Natural killer cell (primary cell): ENCODE measurements at regions not wholly inside any gene's neighbourhood (a gene's known extent, or its start where the extent isn't known, plus 50 kb on each side); places are given as distances from the start of the nearest gene placed in this dataset.

Experiments used
- ATAC-seq, 3 donors: fragments of 150-1000 bp in 2 of 3; fragments of 200-7000 bp in 1 of 3; cut with Tn5 transposase; 1 replicate in 1 of 3; 2 replicates in 2 of 3; pipeline ENCODE4 v1.10.0; 2021; ENCODE audit warnings: mild to moderate bottlenecking in 2 of 3, moderate library complexity in 2 of 3
- DNase-seq, 2 donors: peaks; one replicate each; pipeline versions ENCODE4 v3.0.0 to v3.0.0-alpha.2; 2013 to 2021; ENCODE audit warnings: mixed read lengths in 1 of 2
- H3K27ac ChIP-seq: one replicate; pipeline ENCODE4 v1.5.1; 2013; ENCODE audit warnings: mild to moderate bottlenecking, low read length
- H3K27me3 ChIP-seq: one replicate; pipeline ENCODE4 v1.6.1; 2013; ENCODE audit warnings: low read length; ENCODE audit not compliant: control insufficient read depth, insufficient read depth
- H3K36me3 ChIP-seq: one replicate; pipeline ENCODE4 v1.6.1; 2013; ENCODE audit warnings: low read length; ENCODE audit not compliant: control insufficient read depth, insufficient read depth
- H3K4me1 ChIP-seq: one replicate; pipeline ENCODE4 v1.6.1; 2013; ENCODE audit warnings: low read length; ENCODE audit not compliant: control insufficient read depth, insufficient read depth
- H3K4me3 ChIP-seq: one replicate; pipeline ENCODE4 v1.5.1; 2013; ENCODE audit warnings: low read length
- H3K9me3 ChIP-seq: one replicate; pipeline ENCODE4 v1.6.1; 2013; ENCODE audit warnings: low read length; ENCODE audit not compliant: control insufficient read depth, insufficient read depth
- H3K27ac Mint-ChIP-seq, 2 donors: one replicate each; pipeline ENCODE4 v1.8.0; 2022; ENCODE audit warnings: mild to moderate bottlenecking in 2 of 2, mixed read lengths in 2 of 2, moderate library complexity in 1 of 2
- H3K27me3 Mint-ChIP-seq, 2 donors: one replicate each; pipeline ENCODE4 v1.8.0; 2022; ENCODE audit warnings: low read depth in 2 of 2, mixed read lengths in 2 of 2
- H3K36me3 Mint-ChIP-seq: one replicate; pipeline ENCODE4 v1.8.0; 2022; ENCODE audit warnings: mixed read lengths
- H3K4me1 Mint-ChIP-seq, 2 donors: one replicate each; pipeline ENCODE4 v1.8.0; 2022; ENCODE audit warnings: mixed read lengths in 2 of 2
- H3K4me3 Mint-ChIP-seq: one replicate; pipeline ENCODE4 v1.8.0; 2022; ENCODE audit warnings: mild to moderate bottlenecking, moderate library complexity, mixed read lengths
- H3K9me3 Mint-ChIP-seq, 2 donors: one replicate each; pipeline ENCODE4 v1.8.0; 2022; ENCODE audit warnings: mixed read lengths in 2 of 2
- CTCF ChIP-seq: fragments of 200-600 bp; IDR thresholded peaks from one replicate; pipeline ENCODE4 v1.8.0; 2022; ENCODE audit warnings: antibody characterized with exemption
- WGBS: methylation state at CpG from one replicate; pipeline ENCODE4 v1.1.7; 2013; ENCODE audit warnings: missing lambda C conversion rate; ENCODE audit not compliant: insufficient coverage; 5-methylcytosine and 5-hydroxymethylcytosine counted together
- intact Hi-C: fragments of 100-400 bp; cut with micrococcal nuclease; formaldehyde crosslinking; loops from one replicate; pipeline ENCODE4 v1.14.2; 2022

- intact Hi-C loops: no loop called here
- H3K4me1 ChIP-seq: peaks cover 41% of the 10 kb centered on the region
- no peaks in the 10 kb centered on the region for H3K9me3 Mint-ChIP-seq
- WGBS: 27% methylated on average over 7 of the region's 7 CpGs
- H3K27me3 Mint-ChIP-seq: no peaks in the 10 kb centered on the region
- peak; percentile 51 to 52 (median 52) for ATAC-seq
- H3K36me3 ChIP-seq: no peaks in the 10 kb centered on the region
- H3K4me3 ChIP-seq: peak overlapping the region; percentile 13
- DNase-seq: peak in 1 of 2 donors; percentile 64
- peaks cover 16 to 17% of the 10 kb centered on the region in 2 donors for H3K4me1 Mint-ChIP-seq
- TF ChIP-seq CTCF: no peak
- H3K9me3 ChIP-seq: no peaks in the 10 kb centered on the region
- H3K4me3 Mint-ChIP-seq: peak overlapping the region; percentile 77
- no peaks in the 10 kb centered on the region for H3K36me3 Mint-ChIP-seq
- H3K27ac ChIP-seq: peak overlapping the region; percentile 80
- H3K27me3 ChIP-seq: no peaks in the 10 kb centered on the region
- H3K27ac Mint-ChIP-seq: peak overlapping the region; percentile 73 to 82
These were observed 76.2 kb upstream of the VPREB1 start for GRCh38 chr22:22168190-22168940.

GRCh38 chr22:22167791-22168189 is 76.8 kb upstream of the VPREB1 start:
- intact Hi-C loops: no loop called here
- Mint-ChIP-seq H3K4me1 (peaks cover 16 to 17% of the 10 kb centered on the region in 2 donors), H3K27ac (peak overlapping the region; percentile 73 to 82), H3K4me3 (peak overlapping the region; percentile 77), H3K36me3 (no peaks in the 10 kb centered on the region), H3K9me3 (no peaks in the 10 kb centered on the region), H3K27me3 (no peaks in the 10 kb centered on the region)
- peaks cover 44% of the 10 kb centered on the region for H3K4me1 ChIP-seq
- H3K4me3 ChIP-seq: no peak overlapping the region
- ATAC-seq (peak; percentile 48 to 87 (median 75)), DNase-seq (peak in 1 of 2 donors; percentile 20)
- no peaks in the 10 kb centered on the region for H3K9me3 ChIP-seq
- 0% methylated on average over 1 of the region's 2 CpGs for WGBS
- no peaks in the 10 kb centered on the region for H3K36me3 ChIP-seq
- no peak for TF ChIP-seq CTCF
- H3K27ac ChIP-seq: peak overlapping the region; percentile 80
- no peaks in the 10 kb centered on the region for H3K27me3 ChIP-seq

- intact Hi-C loops: no loop called here
- ATAC-seq (no peak), DNase-seq (no peak)
- no peaks in the 10 kb centered on the region for H3K9me3 Mint-ChIP-seq
- H3K4me1 Mint-ChIP-seq: peaks cover 16 to 17% of the 10 kb centered on the region in 2 donors
- Histone ChIP-seq H3K27me3 (no peaks in the 10 kb centered on the region), H3K4me3 (no peak overlapping the region), H3K9me3 (no peaks in the 10 kb centered on the region), H3K27ac (peak overlapping the region; percentile 80), H3K36me3 (no peaks in the 10 kb centered on the region), H3K4me1 (peaks cover 48% of the 10 kb centered on the region)
- TF ChIP-seq CTCF: no peak
- H3K36me3 Mint-ChIP-seq: no peaks in the 10 kb centered on the region
- WGBS: 53% methylated on average over 4 of the region's 5 CpGs
- H3K4me3 Mint-ChIP-seq: peak overlapping the region; percentile 4
- H3K27me3 Mint-ChIP-seq: no peaks in the 10 kb centered on the region
- H3K27ac Mint-ChIP-seq: peak overlapping the region; percentile 73 to 82
These were observed 77.5 kb upstream of the VPREB1 start for GRCh38 chr22:22166941-22167713.
